Neural progenitor cell (in vitro differentiated cells): ENCODE measurements at regions not wholly inside any gene's neighbourhood (a gene's known extent, or its start where the extent isn't known, plus 50 kb on each side); places are given as distances from the start of the nearest gene placed in this dataset.
"Not testable (repeated sequence)": the region's sequence is repeated elsewhere in the genome, so short reads cannot be mapped to it uniquely, and the experiment has no call there.

ENCODE experiments used
- DNase-seq: peaks from one replicate; pipeline ENCODE4 v3.0.0-alpha.2; 2016; ENCODE audit warnings: low spot score
- H2AFZ ChIP-seq: fragments of 200-600 bp; sonication (generic); replicated peaks from 2 replicates; pipeline ENCODE4 v1.6.1; 2016; ENCODE audit warnings: antibody characterized with exemption
- H3F3A ChIP-seq: fragments of 200-600 bp; sonication (generic); 2 replicates; pipeline ENCODE4 v1.6.1; 2016; ENCODE audit warnings: antibody characterized with exemption, low read depth
- H3K27ac ChIP-seq: fragments of 200-600 bp; sonication (generic); 2 replicates; pipeline ENCODE4 v1.5.1; 2016; ENCODE audit warnings: mild to moderate bottlenecking
- H3K27me3 ChIP-seq: fragments of 200-600 bp; sonication (generic); 2 replicates; pipeline ENCODE4 v1.6.1; 2016; ENCODE audit warnings: mild to moderate bottlenecking, moderate library complexity
- H3K36me3 ChIP-seq: fragments of 200-600 bp; sonication (generic); 2 replicates; pipeline ENCODE4 v1.5.1; 2016
- H3K4me1 ChIP-seq: fragments of 200-600 bp; sonication (generic); 2 replicates; pipeline ENCODE4 v1.6.1; 2016; ENCODE audit warnings: mixed run types
- H3K4me2 ChIP-seq: fragments of 200-600 bp; sonication (generic); 2 replicates; pipeline ENCODE4 v1.6.1; 2016
- H3K4me3 ChIP-seq: fragments of 200-600 bp; sonication (generic); 2 replicates; pipeline ENCODE4 v1.5.1; 2016
- H3K79me2 ChIP-seq: fragments of 200-600 bp; sonication (generic); 2 replicates; pipeline ENCODE4 v1.6.1; 2016; ENCODE audit warnings: low read depth
- H3K9ac ChIP-seq: fragments of 200-600 bp; sonication (generic); 2 replicates; pipeline ENCODE4 v1.6.1; 2016
- H3K9me3 ChIP-seq: fragments of 200-600 bp; sonication (generic); 2 replicates; pipeline ENCODE4 v1.5.1; 2016; ENCODE audit warnings: low read depth
- H4K20me1 ChIP-seq: fragments of 200-600 bp; sonication (generic); 2 replicates; pipeline ENCODE4 v1.6.1; 2016; ENCODE audit warnings: low read depth
- H3K27ac Mint-ChIP-seq: 3 replicates; pipeline ENCODE4 v1.8.0; 2021; ENCODE audit warnings: mixed read lengths
- H3K27me3 Mint-ChIP-seq: 2 replicates; pipeline ENCODE4 v1.8.0; 2022; ENCODE audit warnings: low read depth, mild to moderate bottlenecking, inconsistent platforms, moderate library complexity, mixed read lengths; ENCODE audit not compliant: insufficient read depth
- H3K36me3 Mint-ChIP-seq: 3 replicates; pipeline ENCODE4 v1.8.0; 2021; ENCODE audit warnings: mixed read lengths
- H3K4me1 Mint-ChIP-seq: 3 replicates; pipeline ENCODE4 v1.8.0; 2021; ENCODE audit warnings: mixed read lengths
- H3K4me3 Mint-ChIP-seq: 3 replicates; pipeline ENCODE4 v1.8.0; 2021; ENCODE audit warnings: mild to moderate bottlenecking, moderate library complexity, mixed read lengths
- H3K9me3 Mint-ChIP-seq: 3 replicates; pipeline ENCODE4 v1.8.0; 2020; ENCODE audit warnings: mixed read lengths
- EZH2 ChIP-seq: fragments of 200-600 bp; sonication (generic); IDR thresholded peaks from 2 replicates; pipeline ENCODE4 v1.6.1; 2017; ENCODE audit warnings: antibody characterized with exemption, mild to moderate bottlenecking, moderate library complexity
- EZH2phosphoT487 ChIP-seq: fragments of 200-600 bp; sonication (generic); IDR thresholded peaks from 2 replicates; pipeline ENCODE4 v1.6.1; 2017; ENCODE audit warnings: antibody characterized with exemption
- TF ChIP-seq, protein P1 (sequence below): fragments of 200-600 bp; sonication (generic); IDR thresholded peaks from 2 replicates; pipeline ENCODE4 v1.5.1; 2017; ENCODE audit warnings: antibody characterized with exemption, mild to moderate bottlenecking

DNA sequence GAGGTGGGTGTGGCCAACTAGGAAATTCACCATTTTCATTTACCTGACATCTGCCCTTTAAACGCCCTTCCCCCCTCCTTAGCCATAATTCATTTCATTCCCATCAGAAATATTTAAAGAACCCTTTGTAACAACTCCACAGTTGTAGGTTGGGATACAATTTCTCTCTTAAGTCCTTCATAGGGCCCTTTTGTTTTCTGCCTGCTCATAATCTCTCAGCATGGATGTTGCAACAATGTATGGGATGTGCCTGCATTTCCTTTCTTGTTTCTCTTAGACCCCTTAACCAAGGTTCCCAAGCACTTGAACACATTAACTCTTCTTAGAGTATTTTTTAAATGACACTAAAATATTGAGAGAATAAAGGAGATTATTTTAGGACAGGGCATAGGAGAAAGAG is 51.7 kb upstream of the MYO10 start:
- Histone ChIP-seq H3K79me2 (no peaks in the 10 kb centered on the region), H3K36me3 (no peaks in the 10 kb centered on the region), H3K4me1 (no peaks in the 10 kb centered on the region), H3F3A (no peaks in the 10 kb centered on the region), H4K20me1 (no peaks in the 10 kb centered on the region), H3K4me2 (no peak overlapping the region), H3K27ac (no peak overlapping the region), H3K9ac (no peak overlapping the region), H3K9me3 (no peaks in the 10 kb centered on the region), H3K4me3 (no peak overlapping the region), H3K27me3 (no peaks in the 10 kb centered on the region), H2AFZ (no peak overlapping the region)
- Mint-ChIP-seq H3K27ac (no peak overlapping the region), H3K4me3 (no peak overlapping the region), H3K4me1 (peaks cover 9% of the 10 kb centered on the region), H3K27me3 (peaks cover 8% of the 10 kb centered on the region), H3K36me3 (no peaks in the 10 kb centered on the region), H3K9me3 (peaks cover 8% of the 10 kb centered on the region)
- no peak for DNase-seq
- TF ChIP-seq, protein P1, sequence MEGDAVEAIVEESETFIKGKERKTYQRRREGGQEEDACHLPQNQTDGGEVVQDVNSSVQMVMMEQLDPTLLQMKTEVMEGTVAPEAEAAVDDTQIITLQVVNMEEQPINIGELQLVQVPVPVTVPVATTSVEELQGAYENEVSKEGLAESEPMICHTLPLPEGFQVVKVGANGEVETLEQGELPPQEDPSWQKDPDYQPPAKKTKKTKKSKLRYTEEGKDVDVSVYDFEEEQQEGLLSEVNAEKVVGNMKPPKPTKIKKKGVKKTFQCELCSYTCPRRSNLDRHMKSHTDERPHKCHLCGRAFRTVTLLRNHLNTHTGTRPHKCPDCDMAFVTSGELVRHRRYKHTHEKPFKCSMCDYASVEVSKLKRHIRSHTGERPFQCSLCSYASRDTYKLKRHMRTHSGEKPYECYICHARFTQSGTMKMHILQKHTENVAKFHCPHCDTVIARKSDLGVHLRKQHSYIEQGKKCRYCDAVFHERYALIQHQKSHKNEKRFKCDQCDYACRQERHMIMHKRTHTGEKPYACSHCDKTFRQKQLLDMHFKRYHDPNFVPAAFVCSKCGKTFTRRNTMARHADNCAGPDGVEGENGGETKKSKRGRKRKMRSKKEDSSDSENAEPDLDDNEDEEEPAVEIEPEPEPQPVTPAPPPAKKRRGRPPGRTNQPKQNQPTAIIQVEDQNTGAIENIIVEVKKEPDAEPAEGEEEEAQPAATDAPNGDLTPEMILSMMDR: no peak

- not testable (repeated sequence) for H4K20me1 ChIP-seq, H3K36me3 ChIP-seq, H2AFZ ChIP-seq, H3K4me3 ChIP-seq, H3K9me3 Mint-ChIP-seq, H3K36me3 Mint-ChIP-seq, H3K4me2 ChIP-seq, H3K9me3 ChIP-seq, H3K4me3 Mint-ChIP-seq, H3K27ac Mint-ChIP-seq, H3K27ac ChIP-seq, H3K79me2 ChIP-seq, DNase-seq, H3K9ac ChIP-seq
- peaks cover 23% of the 10 kb centered on the region for H3K4me1 Mint-ChIP-seq
- H3K4me1 ChIP-seq: peaks cover 18% of the 10 kb centered on the region
- peaks cover 12% of the 10 kb centered on the region for H3K27me3 Mint-ChIP-seq
- H3K27me3 ChIP-seq: peaks cover 12% of the 10 kb centered on the region
- H3F3A ChIP-seq: peaks cover 19% of the 10 kb centered on the region
Measured at GRCh38 chr5:16990817-16991520, 54.9 kb upstream of the MYO10 start.

DNA sequence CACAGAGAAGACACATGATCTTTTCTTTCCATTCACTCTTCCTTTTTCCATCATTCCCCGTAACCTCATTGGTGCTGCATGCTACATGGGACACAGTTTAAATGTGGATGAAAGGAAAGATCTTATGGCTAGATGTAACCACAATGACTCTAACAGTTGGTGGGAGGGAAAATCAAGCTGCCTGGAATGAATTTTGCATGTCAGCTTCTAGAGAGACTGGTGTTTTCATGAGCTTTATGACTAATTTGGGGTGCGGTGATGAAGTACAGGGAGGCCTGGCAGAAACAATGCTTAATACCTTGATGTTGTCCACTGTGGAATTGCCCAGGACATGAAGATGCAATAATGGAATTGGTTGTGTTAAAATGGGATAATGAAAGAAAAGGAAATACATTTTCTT is 55.9 kb upstream of the MYO10 start:
- H3K4me2 ChIP-seq: no peak overlapping the region
- H3K27me3 ChIP-seq: peaks cover 12% of the 10 kb centered on the region
- peaks cover 18% of the 10 kb centered on the region for H3K4me1 ChIP-seq
- no peaks in the 10 kb centered on the region for H3K36me3 ChIP-seq
- H2AFZ ChIP-seq: no peak overlapping the region
- no peaks in the 10 kb centered on the region for H3K9me3 ChIP-seq
- H3K27ac ChIP-seq: no peak overlapping the region
- Mint-ChIP-seq H3K4me3 (no peak overlapping the region), H3K4me1 (peaks cover 23% of the 10 kb centered on the region), H3K9me3 (peaks cover 4% of the 10 kb centered on the region), H3K36me3 (no peaks in the 10 kb centered on the region), H3K27ac (peak overlapping the region; percentile 2), H3K27me3 (peaks cover 9% of the 10 kb centered on the region)
- no peaks in the 10 kb centered on the region for H3K79me2 ChIP-seq
- DNase-seq: no peak
- no peak overlapping the region for H3K9ac ChIP-seq
- H3F3A ChIP-seq: peaks cover 19% of the 10 kb centered on the region
- no peak for TF ChIP-seq EZH2
- no peaks in the 10 kb centered on the region for H4K20me1 ChIP-seq
- H3K4me3 ChIP-seq: no peak overlapping the region

DNA sequence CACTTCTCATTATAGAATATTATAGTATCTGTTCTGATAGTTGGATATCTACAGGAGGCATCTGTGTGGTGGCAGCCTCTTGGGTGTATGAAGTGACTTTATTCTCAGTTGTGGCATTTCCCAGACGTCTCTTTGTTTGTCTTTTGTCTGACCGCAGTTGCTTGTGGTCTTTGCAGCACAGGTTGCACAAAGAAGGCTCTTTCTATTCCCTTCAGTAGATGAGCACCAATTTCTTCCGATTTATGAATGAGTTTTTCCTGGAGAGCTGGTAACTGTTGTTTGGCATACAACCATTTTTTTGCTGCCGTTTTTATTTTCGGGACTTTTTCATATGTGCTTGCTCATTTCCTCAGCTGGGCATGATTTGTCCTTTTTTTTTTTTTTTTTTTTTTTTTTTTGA is 56.4 kb upstream of the MYO10 start:
- Histone ChIP-seq H2AFZ (no peak overlapping the region), H3K9me3 (no peaks in the 10 kb centered on the region), H3K4me2 (no peak overlapping the region), H3K27me3 (peaks cover 12% of the 10 kb centered on the region), H3K9ac (no peak overlapping the region), H3K79me2 (no peaks in the 10 kb centered on the region), H3K27ac (no peak overlapping the region), H3K36me3 (no peaks in the 10 kb centered on the region), H4K20me1 (no peaks in the 10 kb centered on the region), H3K4me3 (no peak overlapping the region), H3F3A (peaks cover 19% of the 10 kb centered on the region), H3K4me1 (peaks cover 18% of the 10 kb centered on the region)
- no peak overlapping the region for H3K4me3 Mint-ChIP-seq
- H3K27me3 Mint-ChIP-seq: peaks cover 13% of the 10 kb centered on the region
- no peak for TF ChIP-seq EZH2
- TF ChIP-seq EZH2phosphoT487: no peak
- TF ChIP-seq, protein P1: no peak
- H3K27ac Mint-ChIP-seq: peak overlapping the region; percentile 79
- H3K9me3 Mint-ChIP-seq: peaks cover 4% of the 10 kb centered on the region
- DNase-seq: no peak
- H3K4me1 Mint-ChIP-seq: peaks cover 23% of the 10 kb centered on the region
- no peaks in the 10 kb centered on the region for H3K36me3 Mint-ChIP-seq
